GM12878 (cell line): ENCODE measurements at regions not wholly inside any gene's neighbourhood (a gene's known extent, or its start where the extent isn't known, plus 50 kb on each side); places are given as distances from the start of the nearest gene placed in this dataset.

Source experiments
- ATAC-seq: fragments of 200-7000 bp; cut with Tn5 transposase; 3 replicates; pipeline ENCODE4 v1.9.1; 2020; ENCODE audit warnings: mild to moderate bottlenecking, moderate library complexity
- BruUV-seq: library from RNA; stranded (reverse); fragments of 400-500 nt; replicated peaks from 2 replicates; lab custom pipeline; 2021; lab: Mats Ljungman, UMichigan
- CTCF ChIA-PET: fragments of 300-600 bp; sonication (Branson Sonifier 250); formaldehyde crosslinking; extraction: SDS; loops from one replicate; lab custom pipeline; 2021; ENCODE audit warnings: inconsistent platforms; lab: Yijun Ruan, JAX
- POLR2A ChIA-PET: fragments of 350-600 bp; formaldehyde crosslinking; extraction: SDS; loops from one replicate; lab custom pipeline; 2021; ENCODE audit warnings: inconsistent platforms; lab: Charles Lee
- RAD21 ChIA-PET: fragments of 300-600 bp; sonication (Branson Sonifier 250); formaldehyde crosslinking; loops from one replicate; lab custom pipeline; 2023; ENCODE audit warnings: antibody characterized with exemption; ENCODE audit not compliant: unreplicated experiment; lab: Charles Lee
- SMC1A ChIA-PET: fragments of 300-600 bp; sonication (Branson Sonifier 250); formaldehyde crosslinking; loops from one replicate; lab custom pipeline; 2023; ENCODE audit not compliant: unreplicated experiment, uncharacterized antibody; lab: Charles Lee
- DNase-seq: peaks from one replicate; pipeline ENCODE4 v3.0.0-alpha.2; 2011; ENCODE audit warnings: low read depth, low spot score
- FAIRE-seq: peaks from 3 replicates; lab custom pipeline; 2011; peaks lifted over from hg19 to GRCh38; lab: Jason Lieb, UNC
- H2AFZ ChIP-seq: 2 replicates; pipeline ENCODE4 v1.6.0; 2011; ENCODE audit warnings: low read depth, low read length, control low read depth; ENCODE audit not compliant: control insufficient read depth
- H3K27ac ChIP-seq: 2 replicates; pipeline ENCODE4 v1.5.1; 2011; ENCODE audit warnings: control low read depth; ENCODE audit not compliant: control insufficient read depth, insufficient read depth
- H3K27me3 ChIP-seq, 2 experiments: replicated peaks in 1 of 2; 2 replicates each; pipeline versions ENCODE4 v1.6.0 to v1.6.1; 2011; ENCODE audit warnings: low read length in 1 of 2; ENCODE audit not compliant: control insufficient read depth in 2 of 2, insufficient read depth in 2 of 2
- H3K36me3 ChIP-seq, 2 experiments: 2 replicates each; pipeline ENCODE4 v1.5.1; 2011; ENCODE audit warnings: low read length in 1 of 2; ENCODE audit not compliant: control insufficient read depth in 2 of 2, insufficient read depth in 2 of 2
- H3K4me1 ChIP-seq: 2 replicates; pipeline ENCODE4 v1.6.1; 2011; ENCODE audit warnings: mild to moderate bottlenecking, low read length, moderate library complexity, mixed read lengths; ENCODE audit not compliant: control insufficient read depth, insufficient read depth
- H3K4me2 ChIP-seq: 2 replicates; pipeline ENCODE4 v1.6.0; 2011; ENCODE audit warnings: control low read depth; ENCODE audit not compliant: control insufficient read depth, insufficient read depth
- H3K4me3 ChIP-seq: fragments of 200-600 bp; sonication (generic); 2 replicates; pipeline ENCODE4 v1.5.1; 2016
- H3K79me2 ChIP-seq: 2 replicates; pipeline ENCODE4 v1.6.0; 2011; ENCODE audit warnings: low read length; ENCODE audit not compliant: control insufficient read depth, insufficient read depth
- H3K9ac ChIP-seq: 2 replicates; pipeline ENCODE4 v1.8.0; 2011; ENCODE audit warnings: low read length, control low read depth, mixed read lengths; ENCODE audit not compliant: control insufficient read depth, insufficient read depth
- H3K9me3 ChIP-seq: replicated peaks from 3 replicates; pipeline ENCODE4 v1.5.1; 2011; ENCODE audit warnings: mild to moderate bottlenecking, low read length; ENCODE audit not compliant: control insufficient read depth, insufficient read depth
- H4K20me1 ChIP-seq: 2 replicates; pipeline ENCODE4 v1.6.0; 2011; ENCODE audit not compliant: control insufficient read depth, insufficient read depth
- ATF7 ChIP-seq: fragments of 450-650 bp; IDR thresholded peaks from 2 replicates; pipeline ENCODE4 v1.6.1; 2016; ENCODE audit warnings: low read depth, mild to moderate bottlenecking
- BRCA1 ChIP-seq: IDR thresholded peaks from 2 replicates; pipeline ENCODE4 v1.6.1; 2011; ENCODE audit warnings: low read depth, low read length, improper control_type of control experiment
- CHD4 ChIP-seq: fragments of 200-600 bp; sonication (generic); IDR thresholded peaks from 2 replicates; pipeline ENCODE4 v1.6.1; 2016; ENCODE audit warnings: mild to moderate bottlenecking
- FOXM1 ChIP-seq: IDR thresholded peaks from 2 replicates; pipeline ENCODE4 v1.6.1; 2012; ENCODE audit warnings: low read depth, mild to moderate bottlenecking, inconsistent platforms, low read length, moderate library complexity
- HCFC1 ChIP-seq: fragments of 150-350 bp; IDR thresholded peaks from 2 replicates; pipeline ENCODE4 v1.6.1; 2014; ENCODE audit warnings: low read length
- HSF1 ChIP-seq: fragments of 150-350 bp; IDR thresholded peaks from 2 replicates; pipeline ENCODE4 v1.6.1; 2014; ENCODE audit warnings: mild to moderate bottlenecking, low read depth, low read length
- IKZF1 ChIP-seq: fragments of 450-650 bp; conservative IDR thresholded peaks from 2 replicates; pipeline ENCODE4 v1.6.1; 2017; ENCODE audit warnings: antibody characterized with exemption, mild to moderate bottlenecking
- IRF4 ChIP-seq: IDR thresholded peaks from 2 replicates; pipeline ENCODE4 v1.6.1; 2011; ENCODE audit warnings: low read depth, low read length
- KDM1A ChIP-seq: fragments of 200-600 bp; sonication (generic); IDR thresholded peaks from 2 replicates; pipeline ENCODE4 v1.6.1; 2016; ENCODE audit warnings: borderline replicate concordance
- MEF2A ChIP-seq: IDR thresholded peaks from 2 replicates; pipeline ENCODE4 v1.6.1; 2011; ENCODE audit warnings: low read depth, mild to moderate bottlenecking, low read length, moderate library complexity; ENCODE audit not compliant: insufficient read depth
- MEF2B ChIP-seq: fragments of 450-650 bp; IDR thresholded peaks from 2 replicates; pipeline ENCODE4 v1.6.1; 2018; ENCODE audit warnings: mild to moderate bottlenecking, moderate library complexity; ENCODE audit not compliant: partially characterized antibody, poor library complexity, severe bottlenecking
- NFIC ChIP-seq: IDR thresholded peaks from 2 replicates; pipeline ENCODE4 v1.6.1; 2012; ENCODE audit warnings: low read depth, mild to moderate bottlenecking, inconsistent platforms, low read length, moderate library complexity
- NR2C2 ChIP-seq: IDR thresholded peaks from 2 replicates; pipeline ENCODE4 v1.6.1; 2011; ENCODE audit warnings: borderline replicate concordance, low read depth; ENCODE audit not compliant: control insufficient read depth, insufficient read length
- RBBP5 ChIP-seq: fragments of 200-600 bp; sonication (generic); conservative IDR thresholded peaks from 2 replicates; pipeline ENCODE4 v1.6.1; 2016
- RCOR1 ChIP-seq: conservative IDR thresholded peaks from 2 replicates; pipeline ENCODE4 v1.6.1; 2012; ENCODE audit warnings: low read depth, low read length, improper control_type of control experiment
- SREBF1 ChIP-seq: IDR thresholded peaks from 2 replicates; pipeline ENCODE4 v1.6.1; 2012; ENCODE audit warnings: mild to moderate bottlenecking, low read length
- STAT3 ChIP-seq: IDR thresholded peaks from 2 replicates; pipeline ENCODE4 v1.6.1; 2011; ENCODE audit warnings: low read depth, low read length, improper control_type of control experiment
- TCF12 ChIP-seq: IDR thresholded peaks from 2 replicates; pipeline ENCODE4 v1.6.1; 2011; ENCODE audit warnings: low read depth, mild to moderate bottlenecking, low read length
- ZNF592 ChIP-seq: fragments of 450-650 bp; IDR thresholded peaks from 2 replicates; pipeline ENCODE4 v1.6.1; 2017; ENCODE audit warnings: mild to moderate bottlenecking, moderate library complexity
- WGBS: methylation state at CpG from one replicate; pipeline ENCODE4 v1.1.6; 2016; ENCODE audit warnings: low lambda C conversion rate; ENCODE audit not compliant: insufficient replicate concordance, insufficient coverage; ENCODE audit errors: missing lambda C conversion rate; 5-methylcytosine and 5-hydroxymethylcytosine counted together
- in situ Hi-C: fragments of 300-500 bp; cut with MboI; formaldehyde crosslinking; loops from 9 replicates; pipeline ENCODE4 v1.14.3; 2018; ENCODE audit warnings: mixed read lengths
- intact Hi-C: fragments of 100-400 bp; cut with micrococcal nuclease; formaldehyde crosslinking; loops from one replicate; pipeline ENCODE4 v1.14.2; 2022; ENCODE audit not compliant: unreplicated experiment

- no peaks in the 10 kb centered on the region for H3K4me1 ChIP-seq
- WGBS: 39% methylated on average over 7 of the region's 7 CpGs
- DNase-seq (no peak), FAIRE-seq (no peak), ATAC-seq (no peak)
- no peak overlapping the region for H3K9ac ChIP-seq
- TF ChIP-seq NFIC (no peak), NR2C2 (no peak), IRF4 (no peak), CHD4 (no peak), HSF1 (no peak), RCOR1 (no peak), MEF2B (no peak), STAT3 (no peak), KDM1A (no peak), RBBP5 (no peak), SREBF1 (no peak), HCFC1 (no peak), TCF12 (no peak), ATF7 (no peak), BRCA1 (no peak), MEF2A (no peak), IKZF1 (no peak), FOXM1 (no peak), ZNF592 (no peak)
- POLR2A ChIA-PET: no interaction called here
- no TSS peak for BruUV-seq
- H3K27ac ChIP-seq: no peak overlapping the region
- SMC1A ChIA-PET: no interaction called here
- H3K4me2 ChIP-seq: no peak overlapping the region
- H3K4me3 ChIP-seq: no peak overlapping the region
- no peaks in the 10 kb centered on the region for H3K36me3 ChIP-seq
- no peaks in the 10 kb centered on the region for H3K9me3 ChIP-seq
- in situ Hi-C loops: no loop called here
- intact Hi-C loops: no loop called here
- H2AFZ ChIP-seq: no peak overlapping the region
- CTCF ChIA-PET: no interaction called here
- no peaks in the 10 kb centered on the region for H3K27me3 ChIP-seq
- RAD21 ChIA-PET: no interaction called here
- H3K79me2 ChIP-seq: no peaks in the 10 kb centered on the region
- H4K20me1 ChIP-seq: no peaks in the 10 kb centered on the region
Observed at GRCh38 chrX:87941841-87942240, 424.2 kb downstream of the KLHL4 start.
